Bronchial epithelial cell (primary cell): ENCODE measurements at regions not wholly inside any gene's neighbourhood (a gene's known extent, or its start where the extent isn't known, plus 50 kb on each side); places are given as distances from the start of the nearest gene placed in this dataset.

ENCODE experiments used
- DNase-seq: peaks from one replicate; pipeline ENCODE4 v3.0.0-alpha.2; 2010; ENCODE audit warnings: low read depth
- FAIRE-seq: peaks from 2 replicates; lab custom pipeline; 2011; peaks lifted over from hg19 to GRCh38; lab: Jason Lieb, UNC
- H3K27me3 ChIP-seq: 2 replicates; pipeline ENCODE4 v1.5.1; 2011; ENCODE audit warnings: low read length; ENCODE audit not compliant: control insufficient read depth, insufficient read depth
- H3K36me3 ChIP-seq: 2 replicates; pipeline ENCODE4 v1.5.1; 2011; ENCODE audit warnings: low read length; ENCODE audit not compliant: control insufficient read depth, insufficient read depth
- H3K4me3 ChIP-seq: 2 replicates; pipeline ENCODE4 v1.5.1; 2011; ENCODE audit warnings: mild to moderate bottlenecking, low read depth, low read length, control low read depth
- CTCF ChIP-seq: IDR thresholded peaks from 2 replicates; pipeline ENCODE4 v1.5.1; 2011; ENCODE audit warnings: mild to moderate bottlenecking, moderate library complexity, low read length, control low read depth, inconsistent platforms; ENCODE audit not compliant: insufficient read depth, severe bottlenecking

GRCh38 chr5:158278216-158278925, 419.4 kb upstream of the CLINT1 start:
- H3K4me3 ChIP-seq: no peak overlapping the region
- no peak for TF ChIP-seq CTCF
- no peaks in the 10 kb centered on the region for H3K36me3 ChIP-seq
- DNase-seq (no peak), FAIRE-seq (no peak)
- H3K27me3 ChIP-seq: no peaks in the 10 kb centered on the region

- FAIRE-seq (no peak), DNase-seq (no peak)
- no peaks in the 10 kb centered on the region for H3K36me3 ChIP-seq
- H3K4me3 ChIP-seq: no peak overlapping the region
- TF ChIP-seq CTCF: no peak
- H3K27me3 ChIP-seq: no peaks in the 10 kb centered on the region
Observed at GRCh38 chr5:158277276-158277675, 418.3 kb upstream of the CLINT1 start.

GRCh38 chr5:158276692-158277091, 417.7 kb upstream of the CLINT1 start:
- no peak overlapping the region for H3K4me3 ChIP-seq
- no peaks in the 10 kb centered on the region for H3K36me3 ChIP-seq
- FAIRE-seq: no peak
- DNase-seq: no peak
- TF ChIP-seq CTCF: no peak
- no peaks in the 10 kb centered on the region for H3K27me3 ChIP-seq

GRCh38 chr5:158275511-158275910, 416.6 kb upstream of the CLINT1 start:
- Histone ChIP-seq H3K27me3 (no peaks in the 10 kb centered on the region), H3K4me3 (no peak overlapping the region), H3K36me3 (no peaks in the 10 kb centered on the region)
- FAIRE-seq (no peak), DNase-seq (no peak)
- TF ChIP-seq CTCF: no peak

- Histone ChIP-seq H3K36me3 (no peaks in the 10 kb centered on the region), H3K27me3 (no peaks in the 10 kb centered on the region)
Observed at GRCh38 chr5:158273035-158273434, 414.1 kb upstream of the CLINT1 start.

More at GRCh38 chr5:158273035-158273434, 414.1 kb upstream of the CLINT1 start:
- TF ChIP-seq CTCF: no peak
- FAIRE-seq: no peak
- no peak overlapping the region for H3K4me3 ChIP-seq
- no peak for DNase-seq
